Neural progenitor cell (in vitro differentiated cells): ENCODE measurements at regions not wholly inside any gene's neighbourhood (a gene's known extent, or its start where the extent isn't known, plus 50 kb on each side); places are given as distances from the start of the nearest gene placed in this dataset.
"Not testable (repeated sequence)": the region's sequence is repeated elsewhere in the genome, so short reads cannot be mapped to it uniquely, and the experiment has no call there.

Experiments used
- DNase-seq: peaks from one replicate; pipeline ENCODE4 v3.0.0-alpha.2; 2016; ENCODE audit warnings: low spot score
- H2AFZ ChIP-seq: fragments of 200-600 bp; sonication (generic); replicated peaks from 2 replicates; pipeline ENCODE4 v1.6.1; 2016; ENCODE audit warnings: antibody characterized with exemption
- H3F3A ChIP-seq: fragments of 200-600 bp; sonication (generic); 2 replicates; pipeline ENCODE4 v1.6.1; 2016; ENCODE audit warnings: antibody characterized with exemption, low read depth
- H3K27ac ChIP-seq: fragments of 200-600 bp; sonication (generic); 2 replicates; pipeline ENCODE4 v1.5.1; 2016; ENCODE audit warnings: mild to moderate bottlenecking
- H3K27me3 ChIP-seq: fragments of 200-600 bp; sonication (generic); 2 replicates; pipeline ENCODE4 v1.6.1; 2016; ENCODE audit warnings: mild to moderate bottlenecking, moderate library complexity
- H3K36me3 ChIP-seq: fragments of 200-600 bp; sonication (generic); 2 replicates; pipeline ENCODE4 v1.5.1; 2016
- H3K4me1 ChIP-seq: fragments of 200-600 bp; sonication (generic); 2 replicates; pipeline ENCODE4 v1.6.1; 2016; ENCODE audit warnings: mixed run types
- H3K4me2 ChIP-seq: fragments of 200-600 bp; sonication (generic); 2 replicates; pipeline ENCODE4 v1.6.1; 2016
- H3K4me3 ChIP-seq: fragments of 200-600 bp; sonication (generic); 2 replicates; pipeline ENCODE4 v1.5.1; 2016
- H3K79me2 ChIP-seq: fragments of 200-600 bp; sonication (generic); 2 replicates; pipeline ENCODE4 v1.6.1; 2016; ENCODE audit warnings: low read depth
- H3K9ac ChIP-seq: fragments of 200-600 bp; sonication (generic); 2 replicates; pipeline ENCODE4 v1.6.1; 2016
- H3K9me3 ChIP-seq: fragments of 200-600 bp; sonication (generic); 2 replicates; pipeline ENCODE4 v1.5.1; 2016; ENCODE audit warnings: low read depth
- H4K20me1 ChIP-seq: fragments of 200-600 bp; sonication (generic); 2 replicates; pipeline ENCODE4 v1.6.1; 2016; ENCODE audit warnings: low read depth
- H3K27ac Mint-ChIP-seq: 3 replicates; pipeline ENCODE4 v1.8.0; 2021; ENCODE audit warnings: mixed read lengths
- H3K27me3 Mint-ChIP-seq: 2 replicates; pipeline ENCODE4 v1.8.0; 2022; ENCODE audit warnings: low read depth, mild to moderate bottlenecking, inconsistent platforms, moderate library complexity, mixed read lengths; ENCODE audit not compliant: insufficient read depth
- H3K36me3 Mint-ChIP-seq: 3 replicates; pipeline ENCODE4 v1.8.0; 2021; ENCODE audit warnings: mixed read lengths
- H3K4me1 Mint-ChIP-seq: 3 replicates; pipeline ENCODE4 v1.8.0; 2021; ENCODE audit warnings: mixed read lengths
- H3K4me3 Mint-ChIP-seq: 3 replicates; pipeline ENCODE4 v1.8.0; 2021; ENCODE audit warnings: mild to moderate bottlenecking, moderate library complexity, mixed read lengths
- H3K9me3 Mint-ChIP-seq: 3 replicates; pipeline ENCODE4 v1.8.0; 2020; ENCODE audit warnings: mixed read lengths
- CTCF ChIP-seq: fragments of 200-600 bp; sonication (generic); IDR thresholded peaks from 2 replicates; pipeline ENCODE4 v1.5.1; 2017; ENCODE audit warnings: antibody characterized with exemption, mild to moderate bottlenecking
- EZH2 ChIP-seq: fragments of 200-600 bp; sonication (generic); IDR thresholded peaks from 2 replicates; pipeline ENCODE4 v1.6.1; 2017; ENCODE audit warnings: antibody characterized with exemption, mild to moderate bottlenecking, moderate library complexity
- EZH2phosphoT487 ChIP-seq: fragments of 200-600 bp; sonication (generic); IDR thresholded peaks from 2 replicates; pipeline ENCODE4 v1.6.1; 2017; ENCODE audit warnings: antibody characterized with exemption

GRCh38 chr1:181981821-181982220 lies 79.7 kb downstream of the ZNF648 start:
- no peak for DNase-seq
- Histone ChIP-seq H3K9me3 (no peaks in the 10 kb centered on the region), H3K36me3 (no peaks in the 10 kb centered on the region), H3K79me2 (no peaks in the 10 kb centered on the region), H3F3A (no peaks in the 10 kb centered on the region), H3K4me3 (no peak overlapping the region), H3K27ac (no peak overlapping the region), H3K4me1 (peaks cover 8% of the 10 kb centered on the region), H3K9ac (no peak overlapping the region), H3K4me2 (no peak overlapping the region), H4K20me1 (no peaks in the 10 kb centered on the region), H2AFZ (no peak overlapping the region), H3K27me3 (no peaks in the 10 kb centered on the region)
- Mint-ChIP-seq H3K27me3 (no peaks in the 10 kb centered on the region), H3K4me1 (peaks cover 9% of the 10 kb centered on the region), H3K27ac (no peak overlapping the region), H3K4me3 (no peak overlapping the region), H3K36me3 (no peaks in the 10 kb centered on the region), H3K9me3 (peaks cover 10% of the 10 kb centered on the region)
- TF ChIP-seq EZH2 (no peak), CTCF (no peak), EZH2phosphoT487 (no peak)

GRCh38 chr1:181972256-181972655 lies 89.3 kb downstream of the ZNF648 start:
- Histone ChIP-seq H3K4me1 (peaks cover 10% of the 10 kb centered on the region), H3K4me3 (no peak overlapping the region), H3K36me3 (no peaks in the 10 kb centered on the region), H3K4me2 (no peak overlapping the region), H3K27me3 (no peaks in the 10 kb centered on the region), H3K27ac (no peak overlapping the region), H2AFZ (no peak overlapping the region), H3K79me2 (no peaks in the 10 kb centered on the region), H3F3A (peaks cover 11% of the 10 kb centered on the region), H3K9ac (no peak overlapping the region), H4K20me1 (no peaks in the 10 kb centered on the region), H3K9me3 (no peaks in the 10 kb centered on the region)
- no peak overlapping the region for H3K4me3 Mint-ChIP-seq
- DNase-seq: no peak
- TF ChIP-seq EZH2phosphoT487: no peak
- no peak for TF ChIP-seq CTCF
- TF ChIP-seq EZH2: no peak
- no peak overlapping the region for H3K27ac Mint-ChIP-seq
- H3K4me1 Mint-ChIP-seq: peaks cover 7% of the 10 kb centered on the region
- peaks cover 9% of the 10 kb centered on the region for H3K27me3 Mint-ChIP-seq
- no peaks in the 10 kb centered on the region for H3K36me3 Mint-ChIP-seq
- H3K9me3 Mint-ChIP-seq: peaks cover 5% of the 10 kb centered on the region

- TF ChIP-seq EZH2phosphoT487 (no peak), EZH2 (no peak), CTCF (no peak)
- Histone ChIP-seq H3K36me3 (no peaks in the 10 kb centered on the region), H3K4me1 (peaks cover 10% of the 10 kb centered on the region), H4K20me1 (no peaks in the 10 kb centered on the region), H3K9ac (no peak overlapping the region), H3K9me3 (no peaks in the 10 kb centered on the region), H3K4me2 (no peak overlapping the region), H3K27ac (no peak overlapping the region), H3K27me3 (no peaks in the 10 kb centered on the region), H3K4me3 (no peak overlapping the region), H2AFZ (no peak overlapping the region), H3K79me2 (no peaks in the 10 kb centered on the region), H3F3A (peaks cover 11% of the 10 kb centered on the region)
- H3K27ac Mint-ChIP-seq: no peak overlapping the region
- no peaks in the 10 kb centered on the region for H3K36me3 Mint-ChIP-seq
- H3K9me3 Mint-ChIP-seq: peaks cover 3% of the 10 kb centered on the region
- H3K4me3 Mint-ChIP-seq: no peak overlapping the region
- peaks cover 9% of the 10 kb centered on the region for H3K27me3 Mint-ChIP-seq
- DNase-seq: no peak
- peaks cover 7% of the 10 kb centered on the region for H3K4me1 Mint-ChIP-seq
Measured at GRCh38 chr1:181971424-181971823, 90.1 kb downstream of the ZNF648 start.

- Mint-ChIP-seq H3K4me3 (no peak overlapping the region), H3K36me3 (no peaks in the 10 kb centered on the region), H3K4me1 (peaks cover 7% of the 10 kb centered on the region), H3K27me3 (peaks cover 9% of the 10 kb centered on the region), H3K27ac (no peak overlapping the region), H3K9me3 (peaks cover 3% of the 10 kb centered on the region)
- Histone ChIP-seq H3K9me3 (no peaks in the 10 kb centered on the region), H2AFZ (no peak overlapping the region), H3K36me3 (no peaks in the 10 kb centered on the region), H3K27me3 (no peaks in the 10 kb centered on the region), H3K79me2 (no peaks in the 10 kb centered on the region), H3F3A (peaks cover 11% of the 10 kb centered on the region), H3K4me2 (peak overlapping the region; percentile 27), H4K20me1 (no peaks in the 10 kb centered on the region), H3K27ac (peak overlapping the region; percentile 67), H3K4me1 (peaks cover 10% of the 10 kb centered on the region), H3K4me3 (no peak overlapping the region), H3K9ac (no peak overlapping the region)
- TF ChIP-seq EZH2phosphoT487 (no peak), CTCF (no peak), EZH2 (no peak)
- DNase-seq: peak; percentile 34
Measured at GRCh38 chr1:181969902-181970301, 91.6 kb downstream of the ZNF648 start.

GRCh38 chr1:181954696-181955095 lies 106.8 kb downstream of the ZNF648 start:
- H3K4me2 ChIP-seq, H3K4me1 ChIP-seq, H4K20me1 ChIP-seq, H2AFZ ChIP-seq, H3K4me1 Mint-ChIP-seq, H3K4me3 ChIP-seq, H3K36me3 ChIP-seq, H3K27me3 Mint-ChIP-seq, H3K27ac Mint-ChIP-seq, H3K9me3 ChIP-seq, H3K27ac ChIP-seq, H3K9ac ChIP-seq, H3K4me3 Mint-ChIP-seq, H3K79me2 ChIP-seq, H3K27me3 ChIP-seq, H3F3A ChIP-seq, H3K36me3 Mint-ChIP-seq, DNase-seq: not testable (repeated sequence)
- H3K9me3 Mint-ChIP-seq: peaks cover 19% of the 10 kb centered on the region
